Stomach (tissue), 8 donors: ENCODE measurements at regions not wholly inside any gene's neighbourhood (a gene's known extent, or its start where the extent isn't known, plus 50 kb on each side); places are given as distances from the start of the nearest gene placed in this dataset.

ENCODE experiments used
- DNase-seq, 2 donors: peaks; one replicate each; pipeline versions ENCODE4 v3.0.0 to v3.0.0-alpha.2; 2013 to 2019
- H3K27ac ChIP-seq, 5 donors: fragments of 200-600 bp in 4 of 5; sonication (generic) in 4 of 5; one replicate each; pipeline ENCODE4 v1.5.1; 2013 to 2019; ENCODE audit warnings: mild to moderate bottlenecking in 1 of 5, moderate library complexity in 1 of 5
- H3K27me3 ChIP-seq, 3 donors: fragments of 200-600 bp; sonication (generic); one replicate each; pipeline ENCODE4 v1.5.1; 2017 to 2019; ENCODE audit warnings: mixed run types in 1 of 3
- H3K36me3 ChIP-seq, 4 donors: fragments of 200-600 bp; sonication (generic); 1 replicate in 3 of 4; 2 replicates in 1 of 4; pipeline ENCODE4 v1.5.1; 2016 to 2019
- H3K4me1 ChIP-seq, 4 donors: fragments of 200-600 bp; sonication (generic); one replicate each; pipeline ENCODE4 v1.5.1; 2016 to 2019
- H3K4me3 ChIP-seq, 4 donors: fragments of 200-600 bp; sonication (generic) in 3 of 4; one replicate each; pipeline ENCODE4 v1.5.1; 2016 to 2019; ENCODE audit warnings: mild to moderate bottlenecking in 1 of 4
- H3K9me3 ChIP-seq, 4 donors: fragments of 200-600 bp; sonication (generic); one replicate each; pipeline ENCODE4 v1.5.1; 2016 to 2019
- EP300 ChIP-seq: sonication (generic); formaldehyde crosslinking; IDR thresholded peaks from one replicate; pipeline ENCODE4 v1.6.1; 2017; ENCODE audit warnings: antibody characterized with exemption
- POLR2A ChIP-seq, 4 donors: fragments of 450-650 bp; IDR thresholded peaks; one replicate each; pipeline ENCODE4 v1.6.1; 2016; ENCODE audit warnings: antibody characterized with exemption in 4 of 4, control low read depth in 2 of 4, mild to moderate bottlenecking in 1 of 4, moderate library complexity in 1 of 4
- POLR2AphosphoS5 ChIP-seq, 3 donors: sonication (generic); formaldehyde crosslinking; IDR thresholded peaks; one replicate each; pipeline ENCODE4 v1.6.1; 2016; ENCODE audit warnings: antibody characterized with exemption in 3 of 3
- WGBS, 5 donors: extraction: QIAGEN DNeasy Blood & Tissue Kit in 3 of 5; methylation state at CpG; one replicate each; pipeline versions ENCODE4 v1.1.5 to v1.1.7; 2013 to 2018; 5-methylcytosine and 5-hydroxymethylcytosine counted together
- intact Hi-C: fragments of 100-400 bp; cut with DNase I; formaldehyde crosslinking; loops from one replicate; pipeline ENCODE4 v1.15.1; 2023; ENCODE audit warnings: low total_unique reads
- TF ChIP-seq, protein P1 (sequence below), 7 experiments: fragments of 450-650 bp in 4 of 7; fragments of 200-600 bp in 3 of 7; sonication (generic) in 3 of 7; IDR thresholded peaks; one replicate each; pipeline ENCODE4 v1.5.1; 2016 to 2019; ENCODE audit warnings: antibody characterized with exemption in 7 of 7, control low read depth in 2 of 7, mild to moderate bottlenecking in 1 of 7
- donor health status: healthy with polysubstance abuse.
- donor health status: Bipolar disorder and iron deficiency.
- donor health status: healthy.

DNA sequence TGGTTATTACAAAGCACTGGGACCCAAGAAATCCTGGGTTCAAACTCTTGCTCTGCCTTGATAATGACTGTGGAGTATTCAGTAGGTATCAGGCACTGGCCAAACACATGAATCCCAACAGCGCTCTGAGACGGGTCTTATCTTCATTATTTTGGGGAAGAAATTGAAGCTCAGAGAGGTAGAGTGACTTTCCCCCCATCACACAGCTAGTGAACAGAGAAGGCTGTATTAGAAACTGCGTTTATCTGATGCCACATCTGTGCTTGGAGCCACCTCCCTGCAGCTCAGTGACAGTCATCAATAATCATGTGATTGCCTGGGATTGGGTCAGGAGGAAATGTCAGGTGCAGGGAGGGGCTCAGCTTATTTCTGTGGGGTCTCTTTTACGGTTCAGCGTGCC is 225.4 kb upstream of the LHX5 start:
- Histone ChIP-seq H3K27me3 (peaks cover 0 to 78% (median 3%) of the 10 kb centered on the region in 3 donors), H3K36me3 (no peaks in the 10 kb centered on the region)

DNA sequence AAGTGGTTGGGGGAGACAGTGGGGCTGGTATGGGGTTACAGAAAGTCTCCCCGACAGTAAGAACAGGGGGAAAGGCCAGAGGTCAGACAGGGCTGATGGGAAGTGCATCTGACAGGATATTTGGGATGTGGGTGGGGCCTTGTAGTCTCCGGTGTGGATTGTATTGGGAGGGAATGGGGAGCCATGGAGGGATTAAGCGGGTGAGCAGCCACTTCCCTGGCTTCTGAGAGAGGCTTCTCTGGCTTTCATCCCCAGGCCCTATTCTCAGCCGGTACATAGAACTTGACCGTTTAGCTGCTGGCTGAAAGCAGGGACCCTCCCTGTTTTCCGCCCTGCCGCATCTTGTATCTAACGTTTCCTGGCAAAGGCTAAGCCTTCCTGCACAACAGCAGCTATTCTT is 222.0 kb upstream of the LHX5 start:
- Histone ChIP-seq H3K4me3 (no peak overlapping the region), H3K27me3 (peaks cover 0 to 84% (median 6%) of the 10 kb centered on the region in 3 donors), H3K36me3 (no peaks in the 10 kb centered on the region), H3K4me1 (peaks cover 0 to 12% (median 0%) of the 10 kb centered on the region in 4 donors), H3K27ac (no peak overlapping the region), H3K9me3 (no peaks in the 10 kb centered on the region)
- DNase-seq = no peak
- TF ChIP-seq POLR2A (IDR thresholded peaks at IDR 0.05) (no peak), POLR2AphosphoS5 (IDR thresholded peaks at IDR 0.05) (no peak), EP300 (no peak)
- TF ChIP-seq, protein P1, sequence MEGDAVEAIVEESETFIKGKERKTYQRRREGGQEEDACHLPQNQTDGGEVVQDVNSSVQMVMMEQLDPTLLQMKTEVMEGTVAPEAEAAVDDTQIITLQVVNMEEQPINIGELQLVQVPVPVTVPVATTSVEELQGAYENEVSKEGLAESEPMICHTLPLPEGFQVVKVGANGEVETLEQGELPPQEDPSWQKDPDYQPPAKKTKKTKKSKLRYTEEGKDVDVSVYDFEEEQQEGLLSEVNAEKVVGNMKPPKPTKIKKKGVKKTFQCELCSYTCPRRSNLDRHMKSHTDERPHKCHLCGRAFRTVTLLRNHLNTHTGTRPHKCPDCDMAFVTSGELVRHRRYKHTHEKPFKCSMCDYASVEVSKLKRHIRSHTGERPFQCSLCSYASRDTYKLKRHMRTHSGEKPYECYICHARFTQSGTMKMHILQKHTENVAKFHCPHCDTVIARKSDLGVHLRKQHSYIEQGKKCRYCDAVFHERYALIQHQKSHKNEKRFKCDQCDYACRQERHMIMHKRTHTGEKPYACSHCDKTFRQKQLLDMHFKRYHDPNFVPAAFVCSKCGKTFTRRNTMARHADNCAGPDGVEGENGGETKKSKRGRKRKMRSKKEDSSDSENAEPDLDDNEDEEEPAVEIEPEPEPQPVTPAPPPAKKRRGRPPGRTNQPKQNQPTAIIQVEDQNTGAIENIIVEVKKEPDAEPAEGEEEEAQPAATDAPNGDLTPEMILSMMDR (IDR thresholded peaks at IDR 0.05) = no peak
- WGBS, 5 donors = 63 to 75% (median 70%) methylated on average over 8 of the region's 8 CpGs
- intact Hi-C loops = no loop called here

More for the DNA sequence above, 225.4 kb upstream of the LHX5 start:
- WGBS, 5 donors = 56 to 65% (median 59%) methylated on average over 5 of the region's 5 CpGs
- Histone ChIP-seq H3K4me1 (peaks cover 0 to 12% (median 0%) of the 10 kb centered on the region in 4 donors), H3K27ac (no peak overlapping the region), H3K9me3 (peaks cover 0 to 8% (median 0%) of the 10 kb centered on the region in 4 donors), H3K4me3 (no peak overlapping the region)
- intact Hi-C loops = no loop called here
- TF ChIP-seq POLR2AphosphoS5 (IDR thresholded peaks at IDR 0.05) = no peak
- DNase-seq = no peak

GRCh38 chr12:113689047-113689610 is 217.5 kb upstream of the LHX5 start:
- no peak overlapping the region for H3K4me3 ChIP-seq
- no peak overlapping the region for H3K27ac ChIP-seq
- intact Hi-C loops = no loop called here
- TF ChIP-seq, protein P1 (IDR thresholded peaks at IDR 0.05) = no peak
- TF ChIP-seq EP300 (no peak), POLR2A (IDR thresholded peaks at IDR 0.05) (no peak), POLR2AphosphoS5 (IDR thresholded peaks at IDR 0.05) (no peak)
- peaks cover 0 to 66% (median 11%) of the 10 kb centered on the region in 3 donors for H3K27me3 ChIP-seq
- H3K36me3 ChIP-seq = no peaks in the 10 kb centered on the region
- DNase-seq = no peak
- no peaks in the 10 kb centered on the region for H3K4me1 ChIP-seq
- WGBS, 5 donors = 77 to 87% (median 85%) methylated on average over 9 of the region's 9 CpGs
- no peaks in the 10 kb centered on the region for H3K9me3 ChIP-seq

GRCh38 chr12:113688313-113688712 is 216.6 kb upstream of the LHX5 start:
- intact Hi-C loops = no loop called here
- 63 to 79% (median 69%) methylated on average over 5 of the region's 5 CpGs for WGBS, 5 donors
- H3K27ac ChIP-seq = no peak overlapping the region
- DNase-seq = no peak
- H3K4me1 ChIP-seq = no peaks in the 10 kb centered on the region
- TF ChIP-seq POLR2A (IDR thresholded peaks at IDR 0.05) (no peak), POLR2AphosphoS5 (IDR thresholded peaks at IDR 0.05) (no peak), EP300 (no peak)
- TF ChIP-seq, protein P1 (IDR thresholded peaks at IDR 0.05) = no peak
- H3K27me3 ChIP-seq = peaks cover 0 to 66% (median 16%) of the 10 kb centered on the region in 3 donors
- H3K9me3 ChIP-seq = no peaks in the 10 kb centered on the region
- no peak overlapping the region for H3K4me3 ChIP-seq
- H3K36me3 ChIP-seq = no peaks in the 10 kb centered on the region
